OCI-LY7 (cell line): ENCODE measurements at regions not wholly inside any gene's neighbourhood (a gene's known extent, or its start where the extent isn't known, plus 50 kb on each side); places are given as distances from the start of the nearest gene placed in this dataset.

ENCODE experiments used
- BruUV-seq: library from RNA; stranded (reverse); fragments of 400-500 nt; replicated peaks from 2 replicates; lab custom pipeline; 2021; lab: Mats Ljungman, UMichigan
- CTCF ChIA-PET: fragments of 300-600 bp; sonication (Branson Sonifier 250); formaldehyde crosslinking; loops from one replicate; lab custom pipeline; 2022; ENCODE audit warnings: antibody characterized with exemption; ENCODE audit not compliant: unreplicated experiment; lab: Charles Lee
- POLR2A ChIA-PET: fragments of 300-600 bp; sonication (Branson Sonifier 250); formaldehyde crosslinking; loops from one replicate; lab custom pipeline; 2022; ENCODE audit warnings: antibody characterized with exemption; lab: Charles Lee
- DNase-seq: peaks from one replicate; pipeline ENCODE4 v3.0.0-alpha.2; 2015; ENCODE audit warnings: low spot score
- H2AFZ ChIP-seq: fragments of 200-600 bp; sonication (generic), shearing (Covaris generic); 2 replicates; pipeline ENCODE4 v1.6.1; 2014; ENCODE audit warnings: mild to moderate bottlenecking, antibody characterized with exemption, low read length, moderate library complexity
- H3K27ac ChIP-seq: fragments of 200-600 bp; sonication (generic); 2 replicates; pipeline ENCODE4 v1.5.1; 2014; ENCODE audit warnings: mixed run types, low read depth, mild to moderate bottlenecking, moderate library complexity, low read length, inconsistent platforms; ENCODE audit not compliant: poor library complexity, severe bottlenecking
- H3K36me3 ChIP-seq: fragments of 200-600 bp; sonication (generic); 2 replicates; pipeline ENCODE4 v1.6.1; 2014; ENCODE audit warnings: mild to moderate bottlenecking, antibody characterized with exemption, low read length, moderate library complexity, mixed read lengths; ENCODE audit not compliant: insufficient read depth
- H3K4me1 ChIP-seq: fragments of 200-600 bp; sonication (generic); 2 replicates; pipeline ENCODE4 v1.5.1; 2014; ENCODE audit warnings: mild to moderate bottlenecking, low read length; ENCODE audit not compliant: insufficient read depth, poor library complexity, severe bottlenecking
- H3K4me2 ChIP-seq: fragments of 200-600 bp; sonication (generic); 2 replicates; pipeline ENCODE4 v1.6.1; 2014; ENCODE audit warnings: mild to moderate bottlenecking, low read length
- H3K4me3 ChIP-seq: fragments of 200-600 bp; sonication (generic); 2 replicates; pipeline ENCODE4 v1.5.1; 2014; ENCODE audit warnings: mild to moderate bottlenecking, low read depth, low read length; ENCODE audit not compliant: poor library complexity, severe bottlenecking
- H3K79me2 ChIP-seq: fragments of 200-600 bp; sonication (generic); 2 replicates; pipeline ENCODE4 v1.6.1; 2016; ENCODE audit warnings: low read depth, mild to moderate bottlenecking, low read length, moderate library complexity, mixed read lengths; ENCODE audit not compliant: insufficient read depth
- H3K9me2 ChIP-seq: fragments of 200-600 bp; sonication (generic); 2 replicates; pipeline ENCODE4 v1.6.1; 2016; ENCODE audit warnings: mild to moderate bottlenecking, low read length, mixed read lengths; ENCODE audit not compliant: insufficient read depth
- H3K9me3 ChIP-seq: fragments of 200-600 bp; sonication (generic); 2 replicates; pipeline ENCODE4 v1.6.1; 2014; ENCODE audit warnings: mild to moderate bottlenecking, mixed run types, low read length, mixed read lengths
- H4K20me1 ChIP-seq: fragments of 200-600 bp; sonication (generic); 2 replicates; pipeline ENCODE4 v1.6.1; 2014; ENCODE audit warnings: mild to moderate bottlenecking, antibody characterized with exemption, low read length, moderate library complexity, mixed read lengths; ENCODE audit not compliant: insufficient read depth
- CTCF ChIP-seq: fragments of 200-600 bp; sonication (generic); conservative IDR thresholded peaks from 2 replicates; pipeline ENCODE4 v1.5.1; 2014; ENCODE audit warnings: mild to moderate bottlenecking, antibody characterized with exemption, low read length, moderate library complexity, mixed read lengths
- EZH2phosphoT487 ChIP-seq: fragments of 200-600 bp; sonication (generic); IDR thresholded peaks from 2 replicates; pipeline ENCODE4 v1.6.1; 2018; ENCODE audit warnings: low read depth, borderline replicate concordance, mild to moderate bottlenecking, mixed run types, antibody characterized with exemption, low read length, moderate library complexity, mixed read lengths
- intact Hi-C: fragments of 100-400 bp; cut with micrococcal nuclease; formaldehyde crosslinking; loops from one replicate; pipeline ENCODE4 v1.10.0; 2022; ENCODE audit not compliant: unreplicated experiment

GRCh38 chr1:57879700-57880099 is 455.8 kb upstream of the DAB1 start:
- no peak for DNase-seq
- Histone ChIP-seq H3K4me3 (no peak overlapping the region), H3K4me1 (no peaks in the 10 kb centered on the region), H3K9me3 (no peaks in the 10 kb centered on the region), H3K9me2 (no peaks in the 10 kb centered on the region), H2AFZ (no peak overlapping the region), H3K36me3 (no peaks in the 10 kb centered on the region), H3K27ac (no peak overlapping the region), H3K79me2 (no peaks in the 10 kb centered on the region), H4K20me1 (no peaks in the 10 kb centered on the region), H3K4me2 (no peak overlapping the region)
- CTCF ChIA-PET: no interaction called here
- no TSS peak for BruUV-seq
- POLR2A ChIA-PET: no interaction called here
- no peak for TF ChIP-seq CTCF
- no peak for TF ChIP-seq EZH2phosphoT487
- intact Hi-C loops: no loop called here

- no TSS peak for BruUV-seq
- no peak overlapping the region for H3K27ac ChIP-seq
- H4K20me1 ChIP-seq: no peaks in the 10 kb centered on the region
- no peaks in the 10 kb centered on the region for H3K79me2 ChIP-seq
- no peak for DNase-seq
- intact Hi-C loops: no loop called here
- POLR2A ChIA-PET: interaction anchor here (0.5 to 0.8 kb wide), 2 partner anchors 10 to 75 kb away, joined by 3 to 4 read pairs; no protein-coding TSS in a partner anchor
- CTCF ChIA-PET: no interaction called here
- TF ChIP-seq EZH2phosphoT487 (no peak), CTCF (no peak)
- no peak overlapping the region for H3K4me2 ChIP-seq
- no peak overlapping the region for H3K4me3 ChIP-seq
- H2AFZ ChIP-seq: no peak overlapping the region
- H3K36me3 ChIP-seq: no peaks in the 10 kb centered on the region
- H3K4me1 ChIP-seq: no peaks in the 10 kb centered on the region
- no peaks in the 10 kb centered on the region for H3K9me2 ChIP-seq
- no peaks in the 10 kb centered on the region for H3K9me3 ChIP-seq
Measured at GRCh38 chr1:57874418-57874877, 450.6 kb upstream of the DAB1 start.

GRCh38 chr1:57872913-57873312 is 449.1 kb upstream of the DAB1 start:
- Histone ChIP-seq H3K79me2 (no peaks in the 10 kb centered on the region), H3K27ac (no peak overlapping the region), H3K4me1 (no peaks in the 10 kb centered on the region), H3K9me2 (no peaks in the 10 kb centered on the region), H3K9me3 (no peaks in the 10 kb centered on the region), H4K20me1 (no peaks in the 10 kb centered on the region), H2AFZ (no peak overlapping the region), H3K4me2 (no peak overlapping the region), H3K4me3 (no peak overlapping the region), H3K36me3 (no peaks in the 10 kb centered on the region)
- no peak for TF ChIP-seq CTCF
- no peak for TF ChIP-seq EZH2phosphoT487
- BruUV-seq: no TSS peak
- ChIA-PET POLR2A (interaction anchor here (1.2 kb wide), 1 partner anchor 14 kb away, joined by 3 read pairs; no protein-coding TSS in a partner anchor), CTCF (no interaction called here)
- intact Hi-C loops: no loop called here
- no peak for DNase-seq
